H9 (cell line): ENCODE measurements at regions not wholly inside any gene's neighbourhood (a gene's known extent, or its start where the extent isn't known, plus 50 kb on each side); places are given as distances from the start of the nearest gene placed in this dataset.

ENCODE experiments used
- DNase-seq: peaks from one replicate; pipeline ENCODE4 v3.0.0-alpha.2; 2017
- H2AFZ ChIP-seq: one replicate; pipeline ENCODE4 v1.6.1; 2013; ENCODE audit warnings: mild to moderate bottlenecking, low read length, control low read depth, moderate library complexity
- H2AK5ac ChIP-seq: 2 replicates; pipeline ENCODE4 v1.6.1; 2013; ENCODE audit warnings: low read length, control low read depth, mixed read lengths; ENCODE audit not compliant: insufficient read length
- H2BK120ac ChIP-seq: one replicate; pipeline ENCODE4 v1.6.1; 2013; ENCODE audit warnings: low read depth, mild to moderate bottlenecking, low read length, control low read depth, inconsistent platforms; ENCODE audit not compliant: poor library complexity, severe bottlenecking
- H2BK12ac ChIP-seq: 2 replicates; pipeline ENCODE4 v1.6.1; 2013; ENCODE audit warnings: low read length, control low read depth, mixed read lengths, low read depth; ENCODE audit not compliant: insufficient read length
- H2BK15ac ChIP-seq: 2 replicates; pipeline ENCODE4 v1.6.1; 2013; ENCODE audit warnings: low read depth, low read length, control low read depth
- H2BK20ac ChIP-seq: one replicate; pipeline ENCODE4 v1.6.1; 2013; ENCODE audit warnings: low read depth, mild to moderate bottlenecking, low read length, control low read depth, inconsistent platforms; ENCODE audit not compliant: poor library complexity, severe bottlenecking
- H2BK5ac ChIP-seq: 2 replicates; pipeline ENCODE4 v1.6.1; 2013; ENCODE audit warnings: low read length, control low read depth, mixed read lengths; ENCODE audit not compliant: insufficient read length
- H3K14ac ChIP-seq: 2 replicates; pipeline ENCODE4 v1.6.1; 2013; ENCODE audit warnings: low read length, control low read depth; ENCODE audit not compliant: insufficient read depth
- H3K18ac ChIP-seq: 2 replicates; pipeline ENCODE4 v1.6.1; 2013; ENCODE audit warnings: low read depth, mild to moderate bottlenecking, mixed read lengths, low read length, control low read depth; ENCODE audit not compliant: insufficient read length
- H3K23ac ChIP-seq: 2 replicates; pipeline ENCODE4 v1.6.1; 2013; ENCODE audit warnings: low read length, control low read depth, mixed read lengths, low read depth; ENCODE audit not compliant: insufficient read length
- H3K23me2 ChIP-seq: 2 replicates; pipeline ENCODE4 v1.6.1; 2013; ENCODE audit warnings: low read depth, mild to moderate bottlenecking, mixed read lengths, low read length, control low read depth; ENCODE audit not compliant: insufficient read length, poor library complexity, severe bottlenecking
- H3K27ac ChIP-seq: 2 replicates; pipeline ENCODE4 v1.5.1; 2013; ENCODE audit warnings: low read length, control low read depth, mixed read lengths, low read depth; ENCODE audit not compliant: insufficient read length
- H3K27me3 ChIP-seq: 2 replicates; pipeline ENCODE4 v1.6.1; 2013; ENCODE audit warnings: low read length, control low read depth, inconsistent platforms; ENCODE audit not compliant: insufficient read depth
- H3K4ac ChIP-seq: 2 replicates; pipeline ENCODE4 v1.6.1; 2013; ENCODE audit warnings: low read depth, mild to moderate bottlenecking, control low read depth, inconsistent platforms, low read length, moderate library complexity
- H3K4me1 ChIP-seq: 2 replicates; pipeline ENCODE4 v1.6.1; 2013; ENCODE audit warnings: low read length, control low read depth, inconsistent platforms; ENCODE audit not compliant: insufficient read depth
- H3K4me2 ChIP-seq: 2 replicates; pipeline ENCODE4 v1.6.1; 2013; ENCODE audit warnings: low read length, control low read depth, mixed read lengths; ENCODE audit not compliant: insufficient read length, insufficient read depth
- H3K56ac ChIP-seq: 2 replicates; pipeline ENCODE4 v1.6.1; 2013; ENCODE audit warnings: low read depth, mild to moderate bottlenecking, mixed read lengths, low read length, control low read depth; ENCODE audit not compliant: insufficient read length
- H3K79me1 ChIP-seq: 2 replicates; pipeline ENCODE4 v1.6.1; 2013; ENCODE audit warnings: low read depth, mild to moderate bottlenecking, moderate library complexity, low read length, control low read depth, inconsistent platforms; ENCODE audit not compliant: insufficient read depth, poor library complexity, severe bottlenecking
- H3K79me2 ChIP-seq: 2 replicates; pipeline ENCODE4 v1.6.1; 2013; ENCODE audit warnings: low read length, control low read depth, inconsistent platforms; ENCODE audit not compliant: insufficient read depth
- H3K9ac ChIP-seq: 2 replicates; pipeline ENCODE4 v1.6.1; 2013; ENCODE audit warnings: low read length, control low read depth, mixed read lengths; ENCODE audit not compliant: insufficient read length; ENCODE audit errors: extremely low read depth
- H3K9me3 ChIP-seq: one replicate; pipeline ENCODE4 v1.6.1; 2013; ENCODE audit warnings: low read depth, low read length, inconsistent platforms; ENCODE audit not compliant: control insufficient read depth
- H3T11ph ChIP-seq: one replicate; pipeline ENCODE4 v1.6.1; 2013; ENCODE audit warnings: mild to moderate bottlenecking, low read length, control low read depth, inconsistent platforms
- H4K20me1 ChIP-seq: one replicate; pipeline ENCODE4 v1.6.1; 2013; ENCODE audit not compliant: control insufficient read depth, insufficient read length, insufficient read depth
- H4K5ac ChIP-seq: 2 replicates; pipeline ENCODE4 v1.6.1; 2013; ENCODE audit warnings: low read depth, mild to moderate bottlenecking, mixed read lengths, low read length, control low read depth; ENCODE audit not compliant: insufficient read length
- H4K8ac ChIP-seq: replicated peaks from 2 replicates; pipeline ENCODE4 v1.6.1; 2013; ENCODE audit warnings: low read length, control low read depth, mixed read lengths, low read depth; ENCODE audit not compliant: insufficient read length
- H4K91ac ChIP-seq: 2 replicates; pipeline ENCODE4 v1.6.1; 2013; ENCODE audit warnings: low read depth, mild to moderate bottlenecking, moderate library complexity, mixed read lengths, low read length, control low read depth; ENCODE audit not compliant: insufficient read length
- H3K27ac Mint-ChIP-seq, 3 experiments: 2 replicates in 2 of 3; 3 replicates in 1 of 3; pipeline ENCODE4 v1.8.0; 2020 to 2021; ENCODE audit warnings: mixed read lengths in 3 of 3, mild to moderate bottlenecking in 1 of 3, moderate library complexity in 1 of 3
- H3K27me3 Mint-ChIP-seq: 2 replicates; pipeline ENCODE4 v1.8.0; 2021; ENCODE audit warnings: low read depth, mild to moderate bottlenecking, moderate library complexity, mixed read lengths
- H3K36me3 Mint-ChIP-seq, 3 experiments: 2 replicates in 2 of 3; 3 replicates in 1 of 3; pipeline ENCODE4 v1.8.0; 2020 to 2021; ENCODE audit warnings: low read depth in 3 of 3, mixed read lengths in 3 of 3; ENCODE audit not compliant: insufficient read depth in 1 of 3
- H3K4me1 Mint-ChIP-seq, 2 experiments: 2 replicates each; pipeline ENCODE4 v1.8.0; 2020; ENCODE audit warnings: mixed read lengths in 2 of 2
- H3K4me3 Mint-ChIP-seq, 2 experiments: 2 replicates in 1 of 2; 3 replicates in 1 of 2; pipeline ENCODE4 v1.8.0; 2020 to 2021; ENCODE audit warnings: mild to moderate bottlenecking in 2 of 2, mixed read lengths in 2 of 2, moderate library complexity in 1 of 2
- H3K9me3 Mint-ChIP-seq, 2 experiments: 2 replicates in 1 of 2; 3 replicates in 1 of 2; pipeline ENCODE4 v1.8.0; 2020; ENCODE audit warnings: mild to moderate bottlenecking in 2 of 2, mixed read lengths in 2 of 2, moderate library complexity in 1 of 2
- WGBS: extraction: QIAGEN DNeasy Blood & Tissue Kit; methylation state at CpG from one replicate; pipeline ENCODE4 v1.1.7; 2013; ENCODE audit warnings: missing lambda C conversion rate, low lambda C conversion rate, mixed read lengths; ENCODE audit not compliant: insufficient read length; ENCODE audit errors: extremely low coverage; 5-methylcytosine and 5-hydroxymethylcytosine counted together
- TF ChIP-seq, protein P1 (sequence below): fragments of 200-600 bp; sonication (generic); conservative IDR thresholded peaks from 3 replicates; pipeline ENCODE4 v1.8.0; 2021; ENCODE audit warnings: antibody characterized with exemption, mild to moderate bottlenecking

DNA sequence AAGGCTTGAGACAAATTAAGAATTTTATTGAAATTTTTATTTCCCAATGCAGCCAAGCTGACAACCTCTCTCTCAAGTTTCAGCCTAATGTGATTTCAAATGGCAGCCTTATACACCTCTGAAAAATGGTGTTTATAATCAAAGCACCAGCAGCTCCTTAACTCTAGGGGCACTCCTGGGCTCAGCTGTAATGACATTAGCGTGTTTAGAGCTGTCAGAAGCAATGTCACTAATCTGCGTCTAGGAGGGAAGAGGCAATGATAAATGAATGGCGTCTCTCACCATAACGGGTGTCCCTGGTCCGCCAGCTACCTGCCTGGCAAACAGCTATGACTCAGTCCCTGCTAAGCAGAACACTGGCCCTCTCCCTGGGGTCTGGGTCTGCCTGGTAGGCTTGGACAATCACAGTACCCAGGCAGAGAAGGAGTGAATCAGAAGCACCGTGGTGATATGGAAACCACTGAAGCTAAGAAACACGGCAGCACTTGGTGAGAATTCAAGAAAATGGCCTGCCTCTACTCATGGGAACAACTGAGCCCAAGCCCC is 131.8 kb upstream of the VSTM2B start:
- H3K4ac ChIP-seq, result no peak overlapping the region
- TF ChIP-seq, protein P1, sequence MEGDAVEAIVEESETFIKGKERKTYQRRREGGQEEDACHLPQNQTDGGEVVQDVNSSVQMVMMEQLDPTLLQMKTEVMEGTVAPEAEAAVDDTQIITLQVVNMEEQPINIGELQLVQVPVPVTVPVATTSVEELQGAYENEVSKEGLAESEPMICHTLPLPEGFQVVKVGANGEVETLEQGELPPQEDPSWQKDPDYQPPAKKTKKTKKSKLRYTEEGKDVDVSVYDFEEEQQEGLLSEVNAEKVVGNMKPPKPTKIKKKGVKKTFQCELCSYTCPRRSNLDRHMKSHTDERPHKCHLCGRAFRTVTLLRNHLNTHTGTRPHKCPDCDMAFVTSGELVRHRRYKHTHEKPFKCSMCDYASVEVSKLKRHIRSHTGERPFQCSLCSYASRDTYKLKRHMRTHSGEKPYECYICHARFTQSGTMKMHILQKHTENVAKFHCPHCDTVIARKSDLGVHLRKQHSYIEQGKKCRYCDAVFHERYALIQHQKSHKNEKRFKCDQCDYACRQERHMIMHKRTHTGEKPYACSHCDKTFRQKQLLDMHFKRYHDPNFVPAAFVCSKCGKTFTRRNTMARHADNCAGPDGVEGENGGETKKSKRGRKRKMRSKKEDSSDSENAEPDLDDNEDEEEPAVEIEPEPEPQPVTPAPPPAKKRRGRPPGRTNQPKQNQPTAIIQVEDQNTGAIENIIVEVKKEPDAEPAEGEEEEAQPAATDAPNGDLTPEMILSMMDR, result peak; percentile 50

More for the DNA sequence above, 131.8 kb upstream of the VSTM2B start:
- Histone ChIP-seq H3K4me2 (no peak overlapping the region), H3T11ph (no peak overlapping the region), H4K20me1 (no peaks in the 10 kb centered on the region), H4K8ac (no peak overlapping the region), H3K9me3 (no peaks in the 10 kb centered on the region), H2AK5ac (no peak overlapping the region), H3K4me1 (no peaks in the 10 kb centered on the region), H3K79me2 (no peaks in the 10 kb centered on the region), H4K91ac (no peak overlapping the region), H3K9ac (no peak overlapping the region), H3K27ac (no peak overlapping the region), H3K27me3 (no peaks in the 10 kb centered on the region), H2BK12ac (no peak overlapping the region), H3K18ac (no peak overlapping the region), H2BK15ac (no peak overlapping the region), H4K5ac (no peak overlapping the region), H3K23me2 (no peaks in the 10 kb centered on the region), H3K14ac (no peak overlapping the region; the same call in 1 of the 2 replicates), H2AFZ (no peak overlapping the region), H3K23ac (no peak overlapping the region), H2BK5ac (no peak overlapping the region), H3K56ac (no peak overlapping the region), H3K79me1 (no peaks in the 10 kb centered on the region), H2BK20ac (no peak overlapping the region), H2BK120ac (no peak overlapping the region)
- peaks cover 7% of the 10 kb centered on the region for H3K27me3 Mint-ChIP-seq
- peaks cover 4 to 15% (median 7%) of the 10 kb centered on the region in 3 experiments; a peak in 5 of 7 replicates for H3K36me3 Mint-ChIP-seq
- WGBS, result no CpG with 5 or more reads among the region's 7 CpGs
- peaks cover 23 to 30% of the 10 kb centered on the region in 2 experiments for H3K4me1 Mint-ChIP-seq
- no peak overlapping the region for H3K4me3 Mint-ChIP-seq
- no peak for DNase-seq
- peaks cover 15 to 16% of the 10 kb centered on the region in 2 experiments for H3K9me3 Mint-ChIP-seq
- H3K27ac Mint-ChIP-seq, result no peak overlapping the region
